Natural killer cell treated with Interleukin-12 subunit alpha and Interleukin-12 subunit beta and Interleukin-15 and Interleukin-18, amount 100 ng/mL, for 72 hours (primary cell): ENCODE measurements at regions not wholly inside any gene's neighbourhood (a gene's known extent, or its start where the extent isn't known, plus 50 kb on each side); places are given as distances from the start of the nearest gene placed in this dataset.
A peak's percentile ranks its signal among the peaks of the same experiment; 100 is the strongest.
"Not testable (repeated sequence)": the region's sequence is repeated elsewhere in the genome, so short reads cannot be mapped to it uniquely, and the experiment has no call there.

Experiments used
- ATAC-seq, 2 donors: fragments of 150-1000 bp; cut with Tn5 transposase in 1 of 2; sonication (Bioruptor Pico), chemical (Tn5 transposase) in 1 of 2; 2 replicates each; pipeline ENCODE4 v1.10.0; 2021
- DNase-seq: peaks from one replicate; pipeline ENCODE4 v3.0.0; 2022; ENCODE audit warnings: low spot score
- H3K27ac Mint-ChIP-seq, 2 donors: 1 replicate in 1 of 2; 2 replicates in 1 of 2; pipeline ENCODE4 v1.8.0; 2022; ENCODE audit warnings: mixed read lengths in 2 of 2, mild to moderate bottlenecking in 1 of 2, moderate library complexity in 1 of 2
- H3K27me3 Mint-ChIP-seq, 2 donors: 1 replicate in 1 of 2; 2 replicates in 1 of 2; pipeline ENCODE4 v1.8.0; 2022; ENCODE audit warnings: mixed read lengths in 2 of 2
- H3K36me3 Mint-ChIP-seq: one replicate; pipeline ENCODE4 v1.8.0; 2022; ENCODE audit warnings: mixed read lengths
- H3K4me1 Mint-ChIP-seq, 2 donors: 1 replicate in 1 of 2; 2 replicates in 1 of 2; pipeline ENCODE4 v1.8.0; 2022; ENCODE audit warnings: low read depth in 2 of 2, mixed read lengths in 2 of 2, mild to moderate bottlenecking in 1 of 2
- H3K4me3 Mint-ChIP-seq: one replicate; pipeline ENCODE4 v1.8.0; 2022; ENCODE audit warnings: mixed read lengths
- H3K9me3 Mint-ChIP-seq: 2 replicates; pipeline ENCODE4 v1.8.0; 2022; ENCODE audit warnings: mixed read lengths

GRCh38 chr2:8555543-8555942, 126.3 kb upstream of the ID2 start:
- Mint-ChIP-seq H3K4me1 (peaks cover 18 to 19% of the 10 kb centered on the region in 2 donors), H3K27me3 (no peaks in the 10 kb centered on the region), H3K9me3 (peaks cover 3% of the 10 kb centered on the region), H3K27ac (no peak overlapping the region), H3K36me3 (peaks cover 9% of the 10 kb centered on the region), H3K4me3 (no peak overlapping the region)
- no peak for ATAC-seq
- no peak for DNase-seq

DNA sequence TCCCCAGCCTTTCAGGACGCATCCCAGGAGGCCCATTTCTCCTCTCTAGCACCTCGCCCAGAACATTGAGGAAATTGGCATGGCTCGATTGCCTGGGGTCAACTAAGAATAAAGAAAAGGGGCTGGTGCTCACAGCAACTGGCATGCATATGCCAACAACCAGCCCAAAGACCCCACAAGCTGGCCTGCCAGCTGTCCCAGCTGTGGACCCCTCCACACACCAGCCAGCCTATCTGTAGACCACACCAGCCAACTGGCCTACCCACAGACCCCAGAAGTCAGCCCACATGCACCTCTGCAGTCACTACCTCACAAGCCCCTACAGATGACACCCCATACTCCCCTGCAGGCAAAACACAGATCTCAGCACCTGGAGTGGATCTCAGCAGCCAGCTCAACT, 123.8 kb upstream of the ID2 start:
- DNase-seq (no peak), ATAC-seq (no peak)
- peaks cover 3% of the 10 kb centered on the region for H3K9me3 Mint-ChIP-seq
- H3K27me3 Mint-ChIP-seq = no peaks in the 10 kb centered on the region
- peaks cover 0 to 3% of the 10 kb centered on the region in 2 donors for H3K4me1 Mint-ChIP-seq
- H3K4me3 Mint-ChIP-seq = no peak overlapping the region
- H3K27ac Mint-ChIP-seq = no peak overlapping the region
- H3K36me3 Mint-ChIP-seq = peaks cover 18% of the 10 kb centered on the region

- H3K4me1 Mint-ChIP-seq = peaks cover 4 to 5% of the 10 kb centered on the region in 2 donors
- ATAC-seq (no peak), DNase-seq (no peak)
- no peak overlapping the region for H3K4me3 Mint-ChIP-seq
- H3K27ac Mint-ChIP-seq = no peak overlapping the region
- no peaks in the 10 kb centered on the region for H3K27me3 Mint-ChIP-seq
- peaks cover 18% of the 10 kb centered on the region for H3K36me3 Mint-ChIP-seq
- peaks cover 3% of the 10 kb centered on the region for H3K9me3 Mint-ChIP-seq
Observed at GRCh38 chr2:8558956-8559355, 122.9 kb upstream of the ID2 start.

DNA sequence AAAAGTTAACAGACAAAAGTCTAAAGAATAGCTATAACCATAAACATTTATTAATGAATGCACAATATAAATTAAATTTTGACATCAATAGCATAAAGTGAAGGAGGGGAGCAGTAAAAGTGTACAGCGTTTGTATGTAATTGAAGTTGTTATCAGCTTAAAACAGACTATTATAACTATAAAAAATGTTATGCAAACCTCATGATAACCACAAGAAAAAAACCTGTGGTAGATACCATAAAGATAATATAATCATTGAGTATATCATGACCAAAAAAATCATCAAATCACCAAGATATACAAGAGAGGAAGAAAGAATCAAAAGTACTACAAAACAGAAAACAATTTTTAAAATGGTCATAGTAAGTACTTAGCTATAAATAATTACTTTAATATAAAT, 122.1 kb upstream of the ID2 start:
- peaks cover 9 to 12% of the 10 kb centered on the region in 2 donors for H3K4me1 Mint-ChIP-seq
- peaks cover 3% of the 10 kb centered on the region for H3K9me3 Mint-ChIP-seq
- ATAC-seq (no peak), DNase-seq (no peak)
- no peaks in the 10 kb centered on the region for H3K27me3 Mint-ChIP-seq
- no peak overlapping the region for H3K4me3 Mint-ChIP-seq
- H3K36me3 Mint-ChIP-seq = peaks cover 18% of the 10 kb centered on the region
- no peak overlapping the region for H3K27ac Mint-ChIP-seq

DNA sequence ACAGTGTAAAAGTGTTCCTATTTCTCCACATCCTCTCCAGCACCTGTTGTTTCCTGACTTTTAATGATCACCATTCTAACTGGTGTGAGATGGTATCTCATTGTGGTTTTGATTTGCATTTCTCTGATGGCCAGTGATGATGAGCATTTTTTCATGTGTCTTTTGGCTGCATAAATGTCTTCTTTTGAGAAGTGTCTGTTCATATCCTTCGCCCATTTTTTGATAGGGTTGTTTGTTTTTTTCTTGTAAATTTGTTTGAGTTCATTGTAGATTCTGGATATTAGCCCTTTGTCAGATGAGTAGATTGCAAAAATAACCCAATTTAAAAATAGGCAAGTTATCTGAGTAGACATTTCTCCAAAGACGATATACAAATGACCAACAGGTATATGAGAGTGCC, 120.2 kb upstream of the ID2 start:
- not testable (repeated sequence) for H3K27ac Mint-ChIP-seq, DNase-seq, ATAC-seq, H3K4me3 Mint-ChIP-seq, H3K9me3 Mint-ChIP-seq, H3K27me3 Mint-ChIP-seq
- Mint-ChIP-seq H3K36me3 (peaks cover 18% of the 10 kb centered on the region), H3K4me1 (peaks cover 12 to 16% of the 10 kb centered on the region in 2 donors)

DNA sequence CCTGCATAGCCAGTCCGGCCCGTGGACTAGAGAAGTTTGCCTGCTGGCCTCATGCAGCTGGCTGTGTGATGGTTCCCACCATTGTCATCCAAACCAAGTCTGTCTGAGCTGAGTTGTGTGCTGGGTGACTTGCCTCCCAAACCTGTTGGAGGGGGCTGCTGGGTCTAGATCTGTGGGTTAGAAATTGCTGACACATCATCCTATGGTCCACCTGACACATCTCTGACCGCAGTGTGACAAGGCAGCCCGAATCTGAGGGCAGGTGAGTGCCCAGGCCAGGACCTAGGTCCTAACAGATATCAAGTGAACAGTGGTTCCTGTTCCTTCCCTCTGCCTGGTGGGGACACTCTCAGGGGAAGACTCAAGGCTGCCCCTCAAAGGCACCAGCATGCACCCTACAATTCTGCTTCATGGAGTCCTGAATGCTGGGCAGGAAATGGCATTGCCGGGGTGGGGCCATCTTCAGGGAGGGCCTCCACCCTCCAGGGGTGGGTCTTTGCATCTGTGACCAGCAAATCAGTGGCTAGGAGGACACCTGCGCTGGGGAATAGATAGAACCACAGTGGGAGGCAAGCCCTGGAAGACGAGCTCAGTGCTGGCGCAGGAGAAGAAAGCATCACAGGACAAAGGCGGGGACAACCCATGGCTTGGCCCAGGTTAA, 117.9 kb upstream of the ID2 start:
- no peaks in the 10 kb centered on the region for H3K9me3 Mint-ChIP-seq
- peaks cover 9 to 16% of the 10 kb centered on the region in 2 donors for H3K4me1 Mint-ChIP-seq
- DNase-seq = no peak
- H3K4me3 Mint-ChIP-seq = no peak overlapping the region
- H3K27ac Mint-ChIP-seq = peak overlapping the region in 1 of 2 donors; percentile 26
- peaks cover 11% of the 10 kb centered on the region for H3K36me3 Mint-ChIP-seq
- no peak for ATAC-seq
- no peaks in the 10 kb centered on the region for H3K27me3 Mint-ChIP-seq

- DNase-seq (no peak), ATAC-seq (no peak)
- Mint-ChIP-seq H3K36me3 (peaks cover 11% of the 10 kb centered on the region), H3K4me3 (no peak overlapping the region), H3K9me3 (no peaks in the 10 kb centered on the region), H3K27ac (peak overlapping the region; percentile 26 to 49), H3K4me1 (peaks cover 9 to 16% of the 10 kb centered on the region in 2 donors), H3K27me3 (no peaks in the 10 kb centered on the region)
Observed at GRCh38 chr2:8564475-8564874, 117.4 kb upstream of the ID2 start.

- Mint-ChIP-seq H3K4me1 (peaks cover 11 to 16% of the 10 kb centered on the region in 2 donors), H3K4me3 (no peak overlapping the region), H3K27me3 (no peaks in the 10 kb centered on the region), H3K36me3 (peaks cover 9% of the 10 kb centered on the region), H3K9me3 (no peaks in the 10 kb centered on the region), H3K27ac (peak overlapping the region in 1 of 2 donors; percentile 49)
- DNase-seq (no peak), ATAC-seq (no peak)
Observed at GRCh38 chr2:8565399-8566154, 116.3 kb upstream of the ID2 start.

GRCh38 chr2:8566155-8566670, 115.6 kb upstream of the ID2 start:
- Mint-ChIP-seq H3K27me3 (no peaks in the 10 kb centered on the region), H3K4me3 (no peak overlapping the region), H3K9me3 (no peaks in the 10 kb centered on the region), H3K27ac (peak overlapping the region; percentile 2 to 6), H3K4me1 (peaks cover 11 to 16% of the 10 kb centered on the region in 2 donors), H3K36me3 (peaks cover 5% of the 10 kb centered on the region)
- DNase-seq (no peak), ATAC-seq (no peak)

DNA sequence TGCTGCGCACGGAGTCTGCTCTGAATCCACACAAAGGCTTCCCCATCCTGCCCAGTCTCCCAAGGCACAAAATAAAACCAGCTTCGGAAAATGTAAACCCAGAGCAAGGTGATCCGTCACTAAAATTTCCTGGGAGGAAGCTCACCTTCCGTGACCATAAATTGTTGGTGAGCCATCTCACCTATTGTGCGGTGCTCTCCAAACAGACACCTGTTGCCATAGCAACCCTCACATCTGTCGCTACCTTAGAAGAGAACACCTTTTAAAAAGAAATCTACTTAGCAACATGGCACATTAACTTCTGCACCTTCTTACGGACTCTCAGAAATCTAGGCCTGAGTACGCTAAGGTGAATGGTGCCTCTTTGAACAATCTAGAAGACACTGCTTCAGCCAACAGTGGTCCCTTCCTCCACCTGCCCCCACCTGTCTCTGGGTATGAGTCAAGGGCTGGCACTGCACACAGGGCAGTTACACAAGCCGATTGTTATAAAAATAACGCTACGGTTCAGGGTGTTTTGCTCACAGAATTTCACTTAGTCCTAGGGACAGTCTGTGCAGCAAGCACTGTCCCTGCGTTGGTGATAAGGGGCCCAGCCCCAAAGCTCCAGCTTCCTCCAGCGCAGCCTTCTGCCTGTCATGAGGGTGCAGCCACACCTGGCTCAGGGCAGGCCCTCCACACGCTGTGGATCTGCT, 114.9 kb upstream of the ID2 start:
- H3K36me3 Mint-ChIP-seq = peaks cover 2% of the 10 kb centered on the region
- no peak for ATAC-seq
- peak overlapping the region; percentile 2 to 6 for H3K27ac Mint-ChIP-seq
- DNase-seq = no peak
- peaks cover 11 to 16% of the 10 kb centered on the region in 2 donors for H3K4me1 Mint-ChIP-seq
- H3K4me3 Mint-ChIP-seq = no peak overlapping the region
- no peaks in the 10 kb centered on the region for H3K27me3 Mint-ChIP-seq
- no peaks in the 10 kb centered on the region for H3K9me3 Mint-ChIP-seq

DNA sequence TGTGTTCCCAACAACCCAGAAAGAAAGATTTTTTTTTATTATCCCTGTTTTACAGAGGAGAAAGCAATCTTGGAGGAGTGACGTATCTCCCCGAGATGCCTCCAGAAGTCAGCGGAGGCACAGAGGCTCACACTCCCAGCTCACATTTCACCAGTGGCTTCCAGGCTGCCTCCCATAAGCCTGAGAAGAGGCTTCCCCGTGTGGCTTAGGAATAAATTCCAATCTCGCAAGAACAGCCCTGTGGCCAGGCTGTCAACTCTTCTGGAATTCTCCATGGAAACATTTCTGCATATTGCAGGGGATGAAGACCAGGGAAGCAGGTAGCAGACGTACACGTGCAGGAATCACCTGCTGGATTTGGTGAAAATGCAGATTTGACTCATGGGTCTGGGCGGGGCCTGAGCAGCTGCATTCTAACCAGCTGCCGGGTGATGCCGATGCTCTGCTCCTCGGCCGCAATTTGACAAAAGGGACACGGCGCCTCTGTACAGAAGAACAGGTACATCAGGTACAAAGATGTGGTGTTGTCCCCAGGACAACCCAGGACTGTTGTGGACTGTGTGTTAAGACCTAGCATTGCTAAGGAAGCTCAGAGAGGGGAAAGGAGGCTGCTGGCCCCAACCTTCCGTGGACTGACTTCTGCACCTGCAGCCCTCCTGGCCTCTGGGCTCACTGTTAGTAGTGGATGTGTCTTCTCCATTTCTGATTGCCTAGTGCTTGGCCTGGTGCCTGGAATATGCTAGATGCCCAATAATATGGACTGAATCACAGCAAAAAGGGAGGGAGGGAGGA, 114.2 kb upstream of the ID2 start:
- H3K36me3 Mint-ChIP-seq = no peaks in the 10 kb centered on the region
- no peak for DNase-seq
- no peak for ATAC-seq
- H3K27me3 Mint-ChIP-seq = no peaks in the 10 kb centered on the region
- H3K4me1 Mint-ChIP-seq = peaks cover 11 to 16% of the 10 kb centered on the region in 2 donors
- no peaks in the 10 kb centered on the region for H3K9me3 Mint-ChIP-seq
- no peak overlapping the region for H3K27ac Mint-ChIP-seq
- H3K4me3 Mint-ChIP-seq = no peak overlapping the region

- H3K27me3 Mint-ChIP-seq = no peaks in the 10 kb centered on the region
- H3K36me3 Mint-ChIP-seq = no peaks in the 10 kb centered on the region
- H3K4me3 Mint-ChIP-seq = no peak overlapping the region
- H3K27ac Mint-ChIP-seq = peak overlapping the region in 1 of 2 donors; percentile 45
- no peaks in the 10 kb centered on the region for H3K9me3 Mint-ChIP-seq
- no peak for ATAC-seq
- H3K4me1 Mint-ChIP-seq = peaks cover 14% of the 10 kb centered on the region in 2 donors
- DNase-seq = no peak
Observed at GRCh38 chr2:8568543-8569302, 113.1 kb upstream of the ID2 start.
